ENCODE measurements at regions not wholly inside any gene's neighbourhood (a gene's known extent, or its start where the extent isn't known, plus 50 kb on each side); places are given as distances from the start of the nearest gene placed in this dataset.

- H3K36me3 ChIP-seq (replicated peaks in 1 of 2; ENCODE audit: control insufficient read depth in 1 of 2, insufficient read depth in 2 of 2, low read length in 2 of 2), result no peaks in the 10 kb centered on the region
- FAIRE-seq, result no peak
- ChIA-PET CTCF (ENCODE audit: low intra/inter-chr PET ratio, low total read pairs) (no interaction called here), POLR2A (no interaction called here)
- no peaks in the 10 kb centered on the region for H3K79me2 ChIP-seq (ENCODE audit: insufficient read depth, low read length)
- 0% methylated on average over 2 of the region's 2 CpGs for WGBS (ENCODE audit: low lambda C conversion rate)
- no peak overlapping the region for H2AFZ ChIP-seq (ENCODE audit: low read length)
- H3K27ac ChIP-seq (ENCODE audit: extremely low read length, insufficient read depth, low read length), result no peak overlapping the region
- in situ Hi-C loops (cut with HindIII; ENCODE audit: extremely low pct_ligation_motif_present, low pct_unique_long_range_greater_than_20kb), result no loop called here
- H3K9ac ChIP-seq (ENCODE audit: insufficient read depth, low read depth, low read length), result no peak overlapping the region
- no peaks in the 10 kb centered on the region for H3K4me1 ChIP-seq (ENCODE audit: insufficient read depth, low read length)
- DNase-seq (ENCODE audit: low spot score), result no peak
- no peak overlapping the region for H3K4me2 ChIP-seq (ENCODE audit: low read depth, low read length)
- BruUV-seq (replicated peaks), result no TSS peak
- no peak overlapping the region for H3K4me3 ChIP-seq (replicated peaks in 1 of 3; ENCODE audit: insufficient read depth in 1 of 3, low read depth in 2 of 3, low read length in 3 of 3)
- TF ChIP-seq CEBPB (IDR thresholded peaks at IDR 0.05; ENCODE audit: borderline replicate concordance, low read depth, low read length) (0 out of 2 replicates have a peak, but pooled peaks have one; percentile 9), PHF20 (CRISPR knock-in tag; IDR thresholded peaks at IDR 0.05) (no peak)
- intact Hi-C loops (cut with micrococcal nuclease; ENCODE audit: unreplicated experiment), result no loop called here
- no peaks in the 10 kb centered on the region for H4K20me1 ChIP-seq (ENCODE audit: insufficient read depth, low read length)
- peaks cover 21% of the 10 kb centered on the region for H3K9me3 ChIP-seq (ENCODE audit: low read length)
- ATAC-seq, result no peak
- H3K27me3 ChIP-seq (ENCODE audit: control insufficient read depth in 1 of 2, insufficient read depth in 2 of 2, low read length in 2 of 2), result no peaks in the 10 kb centered on the region
These were observed 365.2 kb downstream of the PRDM5 start for GRCh38 chr4:120557372-120557771.

GRCh38 chr4:120555058-120555457 is 367.5 kb downstream of the PRDM5 start:
- no peak for TF ChIP-seq MLX (CRISPR knock-in tag; IDR thresholded peaks at IDR 0.05)
- no peak for TF ChIP-seq ZNF572 (CRISPR knock-in tag; IDR thresholded peaks at IDR 0.05)
- no peak for TF ChIP-seq MAFK (conservative IDR thresholded peaks at IDR 0.05 in 1 of 2, IDR thresholded peaks at IDR 0.05 in 1 of 2; ENCODE audit: low read length in 2 of 2)
- TF ChIP-seq TOE1 (CRISPR knock-in tag; IDR thresholded peaks at IDR 0.05), result no peak
- TF ChIP-seq GATAD1 (CRISPR knock-in tag; IDR thresholded peaks at IDR 0.05), result no peak
- ChIA-PET CTCF (ENCODE audit: low intra/inter-chr PET ratio, low total read pairs) (no interaction called here), POLR2A (no interaction called here)
- no peak overlapping the region for H3K4me2 ChIP-seq (ENCODE audit: low read depth, low read length)
- DNase-seq (ENCODE audit: low spot score) (no peak), FAIRE-seq (no peak), ATAC-seq (no peak)
- no peak overlapping the region for H3K9ac ChIP-seq (ENCODE audit: insufficient read depth, low read depth, low read length)
- no peaks in the 10 kb centered on the region for H3K27me3 ChIP-seq (ENCODE audit: control insufficient read depth in 1 of 2, insufficient read depth in 2 of 2, low read length in 2 of 2)
- H3K79me2 ChIP-seq (ENCODE audit: insufficient read depth, low read length), result no peaks in the 10 kb centered on the region
- intact Hi-C loops (cut with micrococcal nuclease; ENCODE audit: unreplicated experiment) (no loop called here), in situ Hi-C loops (cut with HindIII; ENCODE audit: extremely low pct_ligation_motif_present, low pct_unique_long_range_greater_than_20kb) (no loop called here)
- no peak overlapping the region for H3K4me3 ChIP-seq (replicated peaks in 1 of 3; ENCODE audit: insufficient read depth in 1 of 3, low read depth in 2 of 3, low read length in 3 of 3)
- H4K20me1 ChIP-seq (ENCODE audit: insufficient read depth, low read length), result no peaks in the 10 kb centered on the region
- H2AFZ ChIP-seq (ENCODE audit: low read length), result no peak overlapping the region
- H3K27ac ChIP-seq (ENCODE audit: extremely low read length, insufficient read depth, low read length), result no peak overlapping the region
- no peaks in the 10 kb centered on the region for H3K4me1 ChIP-seq (ENCODE audit: insufficient read depth, low read length)
- WGBS (ENCODE audit: low lambda C conversion rate), result 1% methylated on average over 2 of the region's 2 CpGs
- H3K9me3 ChIP-seq (ENCODE audit: low read length), result no peaks in the 10 kb centered on the region; the same call in 1 of the 2 replicates
- H3K36me3 ChIP-seq (replicated peaks in 1 of 2; ENCODE audit: control insufficient read depth in 1 of 2, insufficient read depth in 2 of 2, low read length in 2 of 2), result no peaks in the 10 kb centered on the region
- BruUV-seq (replicated peaks), result no TSS peak

Data from HepG2 (cell line).